ENCODE measurements at regions not wholly inside any gene's neighbourhood (a gene's known extent, or its start where the extent isn't known, plus 50 kb on each side); places are given as distances from the start of the nearest gene placed in this dataset.

GRCh38 chr4:138938366-138938690 lies 77.3 kb upstream of the NOCT start:
- H2AK5ac ChIP-seq (ENCODE audit: low read depth, low read length): no peak overlapping the region
- H3K27ac ChIP-seq (replicated peaks; ENCODE audit: low read length): no peak overlapping the region
- DNase-seq (ENCODE audit: low spot score): peak; percentile 35
- H3K23ac ChIP-seq (ENCODE audit: low read depth, low read length, poor library complexity): no peak overlapping the region
- no peak overlapping the region for H3K14ac ChIP-seq (ENCODE audit: low read length)
- no peaks in the 10 kb centered on the region for H3K36me3 ChIP-seq (replicated peaks in 1 of 2; ENCODE audit: control insufficient read depth in 2 of 2, insufficient read depth in 2 of 2, low read length in 2 of 2)
- H3K4me1 ChIP-seq (ENCODE audit: control insufficient read depth in 2 of 2, insufficient read depth in 1 of 2, low read depth in 1 of 2, low read length in 2 of 2): peaks cover 5 to 7% of the 10 kb centered on the region in 2 donors
- no peaks in the 10 kb centered on the region for H3K27me3 ChIP-seq (ENCODE audit: control insufficient read depth in 3 of 3, insufficient read depth in 3 of 3, low read depth in 1 of 3, low read length in 3 of 3)
- no peak overlapping the region for H2BK5ac ChIP-seq (ENCODE audit: low read length)
- no peak overlapping the region for H3K4ac ChIP-seq (ENCODE audit: low read length)
- no peak overlapping the region for H4K8ac ChIP-seq (ENCODE audit: low read depth, low read length)
- H2BK120ac ChIP-seq (ENCODE audit: low read depth, low read length): no peak overlapping the region
- H2BK12ac ChIP-seq (ENCODE audit: low read length): no peak overlapping the region
- no peaks in the 10 kb centered on the region for H3K79me1 ChIP-seq (ENCODE audit: low read depth, low read length)
- H3K9ac ChIP-seq (ENCODE audit: low read depth, low read length, poor library complexity): no peak overlapping the region
- no peak overlapping the region for H3K4me2 ChIP-seq (ENCODE audit: insufficient read depth, low read length, poor library complexity, severe bottlenecking)
- H2BK15ac ChIP-seq (ENCODE audit: low read length): no peak overlapping the region
- no peak overlapping the region for H3K4me3 ChIP-seq (ENCODE audit: low read length in 2 of 2)
- H4K91ac ChIP-seq (ENCODE audit: low read depth, low read length, poor library complexity): no peak overlapping the region
- H2AFZ ChIP-seq (ENCODE audit: low read length): peak overlapping the region; percentile 52
- H3K18ac ChIP-seq (ENCODE audit: low read length): no peak overlapping the region
- no CpG with 5 or more reads among the region's 3 CpGs for WGBS, 2 donors (ENCODE audit: extremely low coverage in 2 of 2, insufficient read length in 2 of 2, insufficient replicate concordance in 1 of 2)
- peaks cover 0 to 2% of the 10 kb centered on the region in 2 donors for H3K9me3 ChIP-seq (replicated peaks in 1 of 2; ENCODE audit: control insufficient read depth in 2 of 2, insufficient read depth in 1 of 2, low read depth in 1 of 2, low read length in 2 of 2)

- Histone ChIP-seq H3K27ac (replicated peaks; ENCODE audit: low read length) (no peak overlapping the region), H3K36me3 (replicated peaks in 1 of 2; ENCODE audit: control insufficient read depth in 2 of 2, insufficient read depth in 2 of 2, low read length in 2 of 2) (no peaks in the 10 kb centered on the region), H3K23ac (ENCODE audit: low read depth, low read length, poor library complexity) (no peak overlapping the region), H3K9ac (ENCODE audit: low read depth, low read length, poor library complexity) (no peak overlapping the region), H3K27me3 (ENCODE audit: control insufficient read depth in 3 of 3, insufficient read depth in 3 of 3, low read depth in 1 of 3, low read length in 3 of 3) (no peaks in the 10 kb centered on the region), H2AFZ (ENCODE audit: low read length) (no peak overlapping the region), H2AK5ac (ENCODE audit: low read depth, low read length) (no peak overlapping the region), H3K79me1 (ENCODE audit: low read depth, low read length) (no peaks in the 10 kb centered on the region), H3K9me3 (replicated peaks in 1 of 2; ENCODE audit: control insufficient read depth in 2 of 2, insufficient read depth in 1 of 2, low read depth in 1 of 2, low read length in 2 of 2) (peaks cover 0 to 2% of the 10 kb centered on the region in 2 donors), H3K4me2 (ENCODE audit: insufficient read depth, low read length, poor library complexity, severe bottlenecking) (no peak overlapping the region), H4K91ac (ENCODE audit: low read depth, low read length, poor library complexity) (no peak overlapping the region), H4K8ac (ENCODE audit: low read depth, low read length) (no peak overlapping the region), H2BK15ac (ENCODE audit: low read length) (no peak overlapping the region), H2BK5ac (ENCODE audit: low read length) (no peak overlapping the region), H3K4me1 (ENCODE audit: control insufficient read depth in 2 of 2, insufficient read depth in 1 of 2, low read depth in 1 of 2, low read length in 2 of 2) (peaks cover 5 to 7% of the 10 kb centered on the region in 2 donors), H3K18ac (ENCODE audit: low read length) (no peak overlapping the region), H2BK12ac (ENCODE audit: low read length) (no peak overlapping the region), H3K4me3 (ENCODE audit: low read length in 2 of 2) (no peak overlapping the region), H2BK120ac (ENCODE audit: low read depth, low read length) (no peak overlapping the region), H3K14ac (ENCODE audit: low read length) (no peak overlapping the region), H3K4ac (ENCODE audit: low read length) (no peak overlapping the region)
- WGBS, 2 donors (ENCODE audit: extremely low coverage in 2 of 2, insufficient read length in 2 of 2, insufficient replicate concordance in 1 of 2): 100% methylated on average over 1 of the region's 4 CpGs; no CpG with 5 or more reads in 1 of the 2 donors
- no peak for DNase-seq (ENCODE audit: low spot score)
These were observed 80.3 kb upstream of the NOCT start for GRCh38 chr4:138935135-138935807.

- H2BK120ac ChIP-seq (ENCODE audit: low read depth, low read length): no peak overlapping the region
- H4K91ac ChIP-seq (ENCODE audit: low read depth, low read length, poor library complexity): no peak overlapping the region
- no peak overlapping the region for H3K18ac ChIP-seq (ENCODE audit: low read length)
- H2BK12ac ChIP-seq (ENCODE audit: low read length): no peak overlapping the region
- H2AK5ac ChIP-seq (ENCODE audit: low read depth, low read length): no peak overlapping the region
- H3K23ac ChIP-seq (ENCODE audit: low read depth, low read length, poor library complexity): no peak overlapping the region
- no peak overlapping the region for H3K4me3 ChIP-seq (ENCODE audit: low read length in 2 of 2)
- H3K4ac ChIP-seq (ENCODE audit: low read length): no peak overlapping the region
- no peak overlapping the region for H3K4me2 ChIP-seq (ENCODE audit: insufficient read depth, low read length, poor library complexity, severe bottlenecking)
- H3K4me1 ChIP-seq (ENCODE audit: control insufficient read depth in 2 of 2, insufficient read depth in 1 of 2, low read depth in 1 of 2, low read length in 2 of 2): no peaks in the 10 kb centered on the region
- H3K27me3 ChIP-seq (ENCODE audit: control insufficient read depth in 3 of 3, insufficient read depth in 3 of 3, low read depth in 1 of 3, low read length in 3 of 3): no peaks in the 10 kb centered on the region
- DNase-seq (ENCODE audit: low spot score): no peak
- H4K8ac ChIP-seq (ENCODE audit: low read depth, low read length): no peak overlapping the region
- no peaks in the 10 kb centered on the region for H3K36me3 ChIP-seq (replicated peaks in 1 of 2; ENCODE audit: control insufficient read depth in 2 of 2, insufficient read depth in 2 of 2, low read length in 2 of 2)
- H3K27ac ChIP-seq (replicated peaks; ENCODE audit: low read length): no peak overlapping the region
- no peak overlapping the region for H2AFZ ChIP-seq (ENCODE audit: low read length)
- H3K79me1 ChIP-seq (ENCODE audit: low read depth, low read length): no peaks in the 10 kb centered on the region
- no peak overlapping the region for H3K9ac ChIP-seq (ENCODE audit: low read depth, low read length, poor library complexity)
- no peak overlapping the region for H2BK5ac ChIP-seq (ENCODE audit: low read length)
- no peaks in the 10 kb centered on the region for H3K9me3 ChIP-seq (replicated peaks in 1 of 2; ENCODE audit: control insufficient read depth in 2 of 2, insufficient read depth in 1 of 2, low read depth in 1 of 2, low read length in 2 of 2)
- H2BK15ac ChIP-seq (ENCODE audit: low read length): no peak overlapping the region
- no peak overlapping the region for H3K14ac ChIP-seq (ENCODE audit: low read length)
These were observed 88.5 kb upstream of the NOCT start for GRCh38 chr4:138927072-138927471.

- Histone ChIP-seq H3K27ac (replicated peaks; ENCODE audit: low read length) (no peak overlapping the region), H2BK15ac (ENCODE audit: low read length) (no peak overlapping the region), H3K9me3 (replicated peaks in 1 of 2; ENCODE audit: control insufficient read depth in 2 of 2, insufficient read depth in 1 of 2, low read depth in 1 of 2, low read length in 2 of 2) (no peaks in the 10 kb centered on the region), H3K4me3 (ENCODE audit: low read length in 2 of 2) (no peak overlapping the region), H2BK120ac (ENCODE audit: low read depth, low read length) (no peak overlapping the region), H2BK5ac (ENCODE audit: low read length) (no peak overlapping the region), H3K9ac (ENCODE audit: low read depth, low read length, poor library complexity) (no peak overlapping the region), H2AK5ac (ENCODE audit: low read depth, low read length) (no peak overlapping the region), H3K4me2 (ENCODE audit: insufficient read depth, low read length, poor library complexity, severe bottlenecking) (no peak overlapping the region), H3K18ac (ENCODE audit: low read length) (no peak overlapping the region), H3K23ac (ENCODE audit: low read depth, low read length, poor library complexity) (no peak overlapping the region), H3K4ac (ENCODE audit: low read length) (no peak overlapping the region), H3K14ac (ENCODE audit: low read length) (no peak overlapping the region), H2AFZ (ENCODE audit: low read length) (no peak overlapping the region), H3K36me3 (replicated peaks in 1 of 2; ENCODE audit: control insufficient read depth in 2 of 2, insufficient read depth in 2 of 2, low read length in 2 of 2) (no peaks in the 10 kb centered on the region), H3K27me3 (ENCODE audit: control insufficient read depth in 3 of 3, insufficient read depth in 3 of 3, low read depth in 1 of 3, low read length in 3 of 3) (no peaks in the 10 kb centered on the region), H3K4me1 (ENCODE audit: control insufficient read depth in 2 of 2, insufficient read depth in 1 of 2, low read depth in 1 of 2, low read length in 2 of 2) (no peaks in the 10 kb centered on the region), H3K79me1 (ENCODE audit: low read depth, low read length) (no peaks in the 10 kb centered on the region), H2BK12ac (ENCODE audit: low read length) (no peak overlapping the region), H4K91ac (ENCODE audit: low read depth, low read length, poor library complexity) (no peak overlapping the region), H4K8ac (ENCODE audit: low read depth, low read length) (no peak overlapping the region)
- no peak for DNase-seq (ENCODE audit: low spot score)
- WGBS, 2 donors (ENCODE audit: extremely low coverage in 2 of 2, insufficient read length in 2 of 2, insufficient replicate concordance in 1 of 2): no CpG with 5 or more reads among the region's 3 CpGs
These were observed 90.1 kb upstream of the NOCT start for GRCh38 chr4:138925495-138925894.

All from neuronal stem cell (in vitro differentiated cells).